Karpas-422 (cell line): ENCODE measurements at regions not wholly inside any gene's neighbourhood (a gene's known extent, or its start where the extent isn't known, plus 50 kb on each side); places are given as distances from the start of the nearest gene placed in this dataset.

Experiments
- DNase-seq: peaks from one replicate; pipeline ENCODE4 v3.0.0-alpha.2; 2015
- H2AFZ ChIP-seq: fragments of 200-600 bp; sonication (generic); 2 replicates; pipeline ENCODE4 v1.6.1; 2014; ENCODE audit warnings: antibody characterized with exemption, low read length, mixed read lengths
- H3K27ac ChIP-seq: fragments of 200-600 bp; sonication (generic); 2 replicates; pipeline ENCODE4 v1.5.1; 2014; ENCODE audit warnings: mild to moderate bottlenecking, low read length, moderate library complexity
- H3K27me3 ChIP-seq: fragments of 200-600 bp; sonication (generic); 2 replicates; pipeline ENCODE4 v1.6.1; 2014; ENCODE audit warnings: low read length, mixed read lengths
- H3K36me3 ChIP-seq: fragments of 200-600 bp; sonication (generic); 2 replicates; pipeline ENCODE4 v1.6.1; 2014; ENCODE audit warnings: low read length, mixed read lengths; ENCODE audit not compliant: insufficient read depth
- H3K4me1 ChIP-seq: fragments of 200-600 bp; sonication (generic); 2 replicates; pipeline ENCODE4 v1.6.1; 2014; ENCODE audit warnings: mild to moderate bottlenecking, low read length, mixed read lengths
- H3K4me2 ChIP-seq: fragments of 200-600 bp; sonication (generic); 2 replicates; pipeline ENCODE4 v1.6.1; 2014; ENCODE audit warnings: low read length, low read depth, mild to moderate bottlenecking; ENCODE audit not compliant: poor library complexity, severe bottlenecking
- H3K4me3 ChIP-seq: fragments of 200-600 bp; sonication (generic); 2 replicates; pipeline ENCODE4 v1.5.1; 2014; ENCODE audit warnings: mild to moderate bottlenecking, antibody characterized with exemption, low read length, mixed read lengths
- H3K79me2 ChIP-seq: fragments of 200-600 bp; sonication (generic); 2 replicates; pipeline ENCODE4 v1.6.1; 2014; ENCODE audit warnings: mild to moderate bottlenecking, low read length, mixed read lengths
- H3K9ac ChIP-seq: fragments of 200-600 bp; sonication (generic); 2 replicates; pipeline ENCODE4 v1.6.0; 2014; ENCODE audit warnings: low read length
- H3K9me2 ChIP-seq: fragments of 200-600 bp; sonication (generic), shearing (Covaris generic); replicated peaks from 2 replicates; pipeline ENCODE4 v1.6.0; 2014; ENCODE audit warnings: mild to moderate bottlenecking, low read length, moderate library complexity; ENCODE audit not compliant: insufficient read depth
- H3K9me3 ChIP-seq: fragments of 300-700, 200-600 bp; sonication (generic); 2 replicates; pipeline ENCODE4 v1.6.1; 2014; ENCODE audit warnings: low read length, mixed read lengths
- H4K20me1 ChIP-seq: fragments of 200-600 bp; sonication (generic); 2 replicates; pipeline ENCODE4 v1.6.1; 2014; ENCODE audit warnings: mild to moderate bottlenecking, antibody characterized with exemption, low read length, low read depth; ENCODE audit not compliant: insufficient read depth

- Histone ChIP-seq H3K4me2 (no peak overlapping the region), H3K27ac (no peak overlapping the region), H3K27me3 (no peaks in the 10 kb centered on the region), H3K9me2 (no peaks in the 10 kb centered on the region), H3K4me1 (no peaks in the 10 kb centered on the region), H4K20me1 (no peaks in the 10 kb centered on the region), H3K4me3 (no peak overlapping the region), H2AFZ (no peak overlapping the region), H3K9ac (no peak overlapping the region), H3K36me3 (no peaks in the 10 kb centered on the region), H3K79me2 (no peaks in the 10 kb centered on the region), H3K9me3 (no peaks in the 10 kb centered on the region)
- DNase-seq, result no peak
Observed at GRCh38 chr12:88733008-88733407, 152.7 kb upstream of the KITLG start.

GRCh38 chr12:88729196-88729595 is 148.9 kb upstream of the KITLG start:
- no peaks in the 10 kb centered on the region for H3K4me1 ChIP-seq
- H3K9me3 ChIP-seq, result no peaks in the 10 kb centered on the region
- H3K9ac ChIP-seq, result no peak overlapping the region
- H3K4me2 ChIP-seq, result no peak overlapping the region
- H3K27me3 ChIP-seq, result no peaks in the 10 kb centered on the region
- H4K20me1 ChIP-seq, result no peaks in the 10 kb centered on the region
- H2AFZ ChIP-seq, result no peak overlapping the region
- no peak overlapping the region for H3K4me3 ChIP-seq
- no peaks in the 10 kb centered on the region for H3K9me2 ChIP-seq
- no peaks in the 10 kb centered on the region for H3K36me3 ChIP-seq
- DNase-seq, result no peak
- H3K79me2 ChIP-seq, result no peaks in the 10 kb centered on the region
- H3K27ac ChIP-seq, result no peak overlapping the region

DNA sequence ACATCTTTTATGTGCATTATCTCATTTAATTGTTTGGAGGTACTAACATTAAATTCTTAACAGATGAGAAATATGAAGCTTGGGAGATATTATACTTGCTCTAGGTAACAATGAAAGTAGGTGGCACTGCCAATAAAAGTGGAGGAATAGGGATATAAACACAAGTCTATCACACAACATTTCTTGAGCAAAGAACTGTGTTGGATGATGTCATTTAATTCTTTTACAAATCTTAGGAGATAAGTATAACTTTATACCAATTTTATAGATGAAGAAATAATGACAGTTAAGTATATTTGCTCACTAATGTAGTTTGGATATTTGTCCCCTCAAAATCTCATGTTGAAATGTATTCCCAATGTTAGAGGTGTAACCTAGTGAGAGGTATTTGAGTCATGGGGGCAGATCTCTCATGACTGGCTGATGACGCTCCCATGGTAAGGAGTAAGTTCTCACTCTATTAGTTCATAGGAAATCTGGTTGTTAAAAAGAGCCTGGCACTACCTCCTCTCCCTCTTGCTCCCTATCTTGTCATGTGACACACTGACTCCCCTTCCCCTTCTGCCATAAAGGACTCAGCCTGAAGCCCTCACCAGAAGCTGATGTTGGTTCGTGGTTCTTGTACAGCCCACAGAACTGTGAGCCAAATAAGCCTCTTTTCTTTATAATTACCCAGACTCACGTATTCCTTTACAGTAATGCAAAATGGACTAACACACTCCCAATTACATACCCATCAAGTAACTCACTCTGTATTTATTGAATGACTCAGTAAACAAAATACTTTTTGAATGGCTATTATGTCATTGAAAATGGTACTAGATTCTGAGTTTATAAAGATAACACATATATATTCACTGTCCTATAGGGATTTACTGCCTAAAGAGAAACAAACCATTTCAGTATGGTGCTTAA is 146.8 kb upstream of the KITLG start:
- Histone ChIP-seq H3K4me3 (no peak overlapping the region), H3K79me2 (no peaks in the 10 kb centered on the region), H3K9me3 (no peaks in the 10 kb centered on the region), H2AFZ (no peak overlapping the region), H3K36me3 (no peaks in the 10 kb centered on the region), H3K4me1 (no peaks in the 10 kb centered on the region), H4K20me1 (no peaks in the 10 kb centered on the region), H3K27ac (no peak overlapping the region), H3K9ac (no peak overlapping the region), H3K27me3 (no peaks in the 10 kb centered on the region), H3K4me2 (no peak overlapping the region), H3K9me2 (no peaks in the 10 kb centered on the region)
- DNase-seq, result no peak

GRCh38 chr12:88725592-88726143 is 145.4 kb upstream of the KITLG start:
- Histone ChIP-seq H3K27me3 (no peaks in the 10 kb centered on the region), H3K9ac (no peak overlapping the region), H3K4me1 (no peaks in the 10 kb centered on the region), H2AFZ (no peak overlapping the region), H3K79me2 (no peaks in the 10 kb centered on the region), H3K27ac (no peak overlapping the region), H3K36me3 (no peaks in the 10 kb centered on the region), H3K9me2 (no peaks in the 10 kb centered on the region), H3K9me3 (no peaks in the 10 kb centered on the region), H3K4me2 (no peak overlapping the region), H4K20me1 (no peaks in the 10 kb centered on the region), H3K4me3 (no peak overlapping the region)
- DNase-seq, result no peak

- Histone ChIP-seq H3K27ac (no peak overlapping the region), H3K4me3 (no peak overlapping the region), H3K4me1 (no peaks in the 10 kb centered on the region), H3K9ac (no peak overlapping the region), H3K9me3 (no peaks in the 10 kb centered on the region), H3K79me2 (no peaks in the 10 kb centered on the region), H3K9me2 (no peaks in the 10 kb centered on the region), H2AFZ (no peak overlapping the region), H3K4me2 (no peak overlapping the region), H3K27me3 (no peaks in the 10 kb centered on the region), H3K36me3 (no peaks in the 10 kb centered on the region), H4K20me1 (no peaks in the 10 kb centered on the region)
- no peak for DNase-seq
Observed at GRCh38 chr12:88723219-88723618, 142.9 kb upstream of the KITLG start.

DNA sequence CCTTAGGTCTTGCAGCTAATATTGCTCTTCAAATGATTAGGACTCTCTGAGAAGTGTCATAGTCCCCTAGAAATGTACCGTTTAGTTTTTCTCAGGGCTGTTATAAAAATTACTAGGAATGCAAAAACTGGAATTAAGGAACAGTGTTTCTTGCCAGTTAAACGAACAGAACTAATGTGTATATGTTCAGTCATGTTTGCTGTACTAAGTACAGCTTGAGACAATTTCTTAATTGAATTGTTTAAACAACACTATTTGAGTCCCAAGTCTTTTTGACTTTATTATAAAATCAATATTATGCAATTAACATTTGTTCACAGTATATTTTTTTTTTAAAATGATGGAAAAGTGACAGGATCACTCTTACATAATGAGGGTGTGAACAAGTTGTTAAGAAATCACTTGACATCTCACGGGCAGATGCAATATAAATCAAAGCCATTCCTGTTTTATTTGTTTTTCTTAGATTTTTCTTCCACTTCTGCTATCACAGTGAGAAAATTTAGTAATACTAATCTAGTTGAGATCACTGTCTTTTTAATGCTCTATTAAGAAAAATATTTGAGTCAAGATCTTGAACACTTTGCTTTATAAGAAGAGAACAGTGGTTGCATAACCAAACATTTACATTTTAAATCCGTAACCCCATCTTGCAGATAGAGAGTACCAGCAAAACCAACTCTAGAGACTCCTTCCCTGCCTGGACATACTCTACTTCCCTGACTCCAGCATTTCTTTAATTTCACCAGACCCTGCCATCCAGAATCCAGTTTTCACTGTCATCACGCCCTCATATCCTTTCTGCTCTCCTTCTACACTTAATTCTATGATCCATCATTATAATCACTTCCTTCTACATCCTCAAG is 140.7 kb upstream of the KITLG start:
- H2AFZ ChIP-seq, result no peak overlapping the region
- no peak overlapping the region for H3K4me2 ChIP-seq
- no peaks in the 10 kb centered on the region for H3K79me2 ChIP-seq
- H3K27me3 ChIP-seq, result no peaks in the 10 kb centered on the region
- H4K20me1 ChIP-seq, result no peaks in the 10 kb centered on the region
- no peak overlapping the region for H3K4me3 ChIP-seq
- H3K36me3 ChIP-seq, result no peaks in the 10 kb centered on the region
- DNase-seq, result no peak
- H3K9me2 ChIP-seq, result no peaks in the 10 kb centered on the region
- no peaks in the 10 kb centered on the region for H3K4me1 ChIP-seq
- no peak overlapping the region for H3K9ac ChIP-seq
- no peak overlapping the region for H3K27ac ChIP-seq
- no peaks in the 10 kb centered on the region; the same call in 1 of the 2 replicates for H3K9me3 ChIP-seq

DNA sequence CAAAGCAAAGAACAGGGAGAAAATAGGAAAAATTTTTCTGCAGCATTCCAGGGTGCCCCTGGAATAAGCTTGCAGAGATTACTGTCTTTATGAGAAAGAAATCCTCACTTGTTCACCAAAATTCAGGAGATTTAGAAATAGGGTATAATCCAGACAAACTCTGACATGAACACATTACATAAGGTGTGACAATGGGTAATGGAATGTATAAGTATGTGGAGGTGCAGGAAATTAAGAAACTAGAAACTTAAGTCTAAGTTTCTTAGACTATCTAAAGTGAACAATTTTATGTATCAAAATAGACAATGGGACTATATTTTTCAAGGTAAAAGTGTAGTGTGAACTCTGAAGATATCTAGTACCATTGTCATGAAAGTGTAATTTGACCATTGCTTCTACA is 140.0 kb upstream of the KITLG start:
- DNase-seq, result no peak
- no peaks in the 10 kb centered on the region for H3K4me1 ChIP-seq
- H3K4me2 ChIP-seq, result no peak overlapping the region
- no peaks in the 10 kb centered on the region for H4K20me1 ChIP-seq
- no peaks in the 10 kb centered on the region for H3K27me3 ChIP-seq
- no peaks in the 10 kb centered on the region for H3K9me2 ChIP-seq
- H3K27ac ChIP-seq, result no peak overlapping the region
- H3K9ac ChIP-seq, result no peak overlapping the region
- H3K36me3 ChIP-seq, result no peaks in the 10 kb centered on the region
- H2AFZ ChIP-seq, result no peak overlapping the region
- H3K79me2 ChIP-seq, result no peaks in the 10 kb centered on the region
- peaks cover 5% of the 10 kb centered on the region for H3K9me3 ChIP-seq
- no peak overlapping the region for H3K4me3 ChIP-seq

- Histone ChIP-seq H4K20me1 (no peaks in the 10 kb centered on the region), H2AFZ (no peak overlapping the region), H3K27ac (no peak overlapping the region), H3K4me3 (no peak overlapping the region), H3K9ac (no peak overlapping the region), H3K36me3 (no peaks in the 10 kb centered on the region), H3K9me3 (peaks cover 5% of the 10 kb centered on the region), H3K79me2 (no peaks in the 10 kb centered on the region), H3K27me3 (no peaks in the 10 kb centered on the region), H3K4me1 (no peaks in the 10 kb centered on the region), H3K9me2 (no peaks in the 10 kb centered on the region), H3K4me2 (no peak overlapping the region)
- no peak for DNase-seq
Observed at GRCh38 chr12:88717188-88717587, 136.9 kb upstream of the KITLG start.
